ENCODE measurements at regions not wholly inside any gene's neighbourhood (a gene's known extent, or its start where the extent isn't known, plus 50 kb on each side); places are given as distances from the start of the nearest gene placed in this dataset.
A peak's percentile ranks its signal among the peaks of the same experiment; 100 is the strongest.

- TF ChIP-seq EP300 (IDR thresholded peaks at IDR 0.05) (no peak), POLR2AphosphoS5 (IDR thresholded peaks at IDR 0.05) (no peak), POLR2A (IDR thresholded peaks at IDR 0.05; ENCODE audit: low read depth) (no peak), CTCF (IDR thresholded peaks at IDR 0.05) (no peak)
- Histone ChIP-seq H3K27ac (replicated peaks in 1 of 4) (no peak overlapping the region), H3K4me1 (no peaks in the 10 kb centered on the region), H3K4me3 (no peak overlapping the region), H3K9me3 (no peaks in the 10 kb centered on the region), H3K36me3 (no peaks in the 10 kb centered on the region), H3K27me3 (no peaks in the 10 kb centered on the region)
- DNase-seq (ENCODE audit: extremely low spot score) = peak; percentile 64
- intact Hi-C loops (cut with DNase I) = no loop called here
- 90% methylated on average over 4 of the region's 4 CpGs for WGBS
Measured at GRCh38 chr6:113701552-113702254, 155.4 kb upstream of the MARCKS start.

GRCh38 chr6:113707194-113707593 lies 150.0 kb upstream of the MARCKS start:
- WGBS = 93% methylated on average over 3 of the region's 3 CpGs

GRCh38 chr6:113709936-113710509 lies 147.1 kb upstream of the MARCKS start:
- WGBS = 78% methylated on average over 6 of the region's 6 CpGs
- TF ChIP-seq POLR2AphosphoS5 (IDR thresholded peaks at IDR 0.05) (no peak), POLR2A (IDR thresholded peaks at IDR 0.05; ENCODE audit: low read depth) (no peak), EP300 (IDR thresholded peaks at IDR 0.05) (no peak), CTCF (IDR thresholded peaks at IDR 0.05) (no peak)
- H3K9me3 ChIP-seq = no peaks in the 10 kb centered on the region
- H3K27me3 ChIP-seq = no peaks in the 10 kb centered on the region
- no peak overlapping the region for H3K4me3 ChIP-seq
- H3K36me3 ChIP-seq = no peaks in the 10 kb centered on the region
- no peak overlapping the region for H3K27ac ChIP-seq (replicated peaks in 1 of 4)
- H3K4me1 ChIP-seq = no peaks in the 10 kb centered on the region
- DNase-seq (ENCODE audit: extremely low spot score) = no peak
- intact Hi-C loops (cut with DNase I) = no loop called here

More at GRCh38 chr6:113707194-113707593, 150.0 kb upstream of the MARCKS start:
- Histone ChIP-seq H3K36me3 (no peaks in the 10 kb centered on the region), H3K4me3 (no peak overlapping the region), H3K27me3 (no peaks in the 10 kb centered on the region), H3K27ac (replicated peaks in 1 of 4) (no peak overlapping the region), H3K9me3 (no peaks in the 10 kb centered on the region), H3K4me1 (no peaks in the 10 kb centered on the region)
- peak; percentile 77 for DNase-seq (ENCODE audit: extremely low spot score)
- no peak for TF ChIP-seq CTCF (IDR thresholded peaks at IDR 0.05)
- TF ChIP-seq POLR2AphosphoS5 (IDR thresholded peaks at IDR 0.05) = no peak
- TF ChIP-seq POLR2A (IDR thresholded peaks at IDR 0.05; ENCODE audit: low read depth) = no peak
- TF ChIP-seq EP300 (IDR thresholded peaks at IDR 0.05) = no peak
- intact Hi-C loops (cut with DNase I) = no loop called here

- TF ChIP-seq EP300 (IDR thresholded peaks at IDR 0.05) (no peak), CTCF (IDR thresholded peaks at IDR 0.05) (no peak), POLR2AphosphoS5 (IDR thresholded peaks at IDR 0.05) (no peak), POLR2A (IDR thresholded peaks at IDR 0.05; ENCODE audit: low read depth) (no peak)
- no peak for DNase-seq (ENCODE audit: extremely low spot score)
Measured at GRCh38 chr6:113713665-113714064, 143.5 kb upstream of the MARCKS start.

More at GRCh38 chr6:113713665-113714064, 143.5 kb upstream of the MARCKS start:
- H3K27ac ChIP-seq (replicated peaks in 1 of 4) = no peak overlapping the region
- no peak overlapping the region for H3K4me3 ChIP-seq
- no peaks in the 10 kb centered on the region for H3K36me3 ChIP-seq
- 98% methylated on average over 2 of the region's 2 CpGs for WGBS
- H3K4me1 ChIP-seq = no peaks in the 10 kb centered on the region
- intact Hi-C loops (cut with DNase I) = no loop called here
- H3K27me3 ChIP-seq = no peaks in the 10 kb centered on the region
- no peaks in the 10 kb centered on the region for H3K9me3 ChIP-seq
